GM12878 (cell line): ENCODE measurements at regions not wholly inside any gene's neighbourhood (a gene's known extent, or its start where the extent isn't known, plus 50 kb on each side); places are given as distances from the start of the nearest gene placed in this dataset.

Source experiments
- ATAC-seq: fragments of 200-7000 bp; cut with Tn5 transposase; 3 replicates; pipeline ENCODE4 v1.9.1; 2020; ENCODE audit warnings: mild to moderate bottlenecking, moderate library complexity
- BruUV-seq: library from RNA; stranded (reverse); fragments of 400-500 nt; replicated peaks from 2 replicates; lab custom pipeline; 2021; lab: Mats Ljungman, UMichigan
- CTCF ChIA-PET: fragments of 300-600 bp; sonication (Branson Sonifier 250); formaldehyde crosslinking; extraction: SDS; loops from one replicate; lab custom pipeline; 2021; ENCODE audit warnings: inconsistent platforms; lab: Yijun Ruan, JAX
- POLR2A ChIA-PET: fragments of 350-600 bp; formaldehyde crosslinking; extraction: SDS; loops from one replicate; lab custom pipeline; 2021; ENCODE audit warnings: inconsistent platforms; lab: Charles Lee
- RAD21 ChIA-PET: fragments of 300-600 bp; sonication (Branson Sonifier 250); formaldehyde crosslinking; loops from one replicate; lab custom pipeline; 2023; ENCODE audit warnings: antibody characterized with exemption; ENCODE audit not compliant: unreplicated experiment; lab: Charles Lee
- SMC1A ChIA-PET: fragments of 300-600 bp; sonication (Branson Sonifier 250); formaldehyde crosslinking; loops from one replicate; lab custom pipeline; 2023; ENCODE audit not compliant: unreplicated experiment, uncharacterized antibody; lab: Charles Lee
- DNase-seq: peaks from one replicate; pipeline ENCODE4 v3.0.0-alpha.2; 2011; ENCODE audit warnings: low read depth, low spot score
- FAIRE-seq: peaks from 3 replicates; lab custom pipeline; 2011; peaks lifted over from hg19 to GRCh38; lab: Jason Lieb, UNC
- H2AFZ ChIP-seq: 2 replicates; pipeline ENCODE4 v1.6.0; 2011; ENCODE audit warnings: low read depth, low read length, control low read depth; ENCODE audit not compliant: control insufficient read depth
- H3K27ac ChIP-seq: 2 replicates; pipeline ENCODE4 v1.5.1; 2011; ENCODE audit warnings: control low read depth; ENCODE audit not compliant: control insufficient read depth, insufficient read depth
- H3K27me3 ChIP-seq, 2 experiments: replicated peaks in 1 of 2; 2 replicates each; pipeline versions ENCODE4 v1.6.0 to v1.6.1; 2011; ENCODE audit warnings: low read length in 1 of 2; ENCODE audit not compliant: control insufficient read depth in 2 of 2, insufficient read depth in 2 of 2
- H3K36me3 ChIP-seq, 2 experiments: 2 replicates each; pipeline ENCODE4 v1.5.1; 2011; ENCODE audit warnings: low read length in 1 of 2; ENCODE audit not compliant: control insufficient read depth in 2 of 2, insufficient read depth in 2 of 2
- H3K4me1 ChIP-seq: 2 replicates; pipeline ENCODE4 v1.6.1; 2011; ENCODE audit warnings: mild to moderate bottlenecking, low read length, moderate library complexity, mixed read lengths; ENCODE audit not compliant: control insufficient read depth, insufficient read depth
- H3K4me2 ChIP-seq: 2 replicates; pipeline ENCODE4 v1.6.0; 2011; ENCODE audit warnings: control low read depth; ENCODE audit not compliant: control insufficient read depth, insufficient read depth
- H3K4me3 ChIP-seq: fragments of 200-600 bp; sonication (generic); 2 replicates; pipeline ENCODE4 v1.5.1; 2016
- H3K79me2 ChIP-seq: 2 replicates; pipeline ENCODE4 v1.6.0; 2011; ENCODE audit warnings: low read length; ENCODE audit not compliant: control insufficient read depth, insufficient read depth
- H3K9ac ChIP-seq: 2 replicates; pipeline ENCODE4 v1.8.0; 2011; ENCODE audit warnings: low read length, control low read depth, mixed read lengths; ENCODE audit not compliant: control insufficient read depth, insufficient read depth
- H3K9me3 ChIP-seq: replicated peaks from 3 replicates; pipeline ENCODE4 v1.5.1; 2011; ENCODE audit warnings: mild to moderate bottlenecking, low read length; ENCODE audit not compliant: control insufficient read depth, insufficient read depth
- H4K20me1 ChIP-seq: 2 replicates; pipeline ENCODE4 v1.6.0; 2011; ENCODE audit not compliant: control insufficient read depth, insufficient read depth
- ASH2L ChIP-seq: fragments of 300-600, 200-600 bp; sonication (generic); IDR thresholded peaks from 2 replicates; pipeline ENCODE4 v1.6.1; 2017; ENCODE audit warnings: low read depth, mild to moderate bottlenecking, borderline replicate concordance
- CREB1 ChIP-seq: IDR thresholded peaks from 2 replicates; pipeline ENCODE4 v1.6.1; 2012; ENCODE audit warnings: low read depth, mild to moderate bottlenecking, inconsistent platforms
- ESRRA ChIP-seq: IDR thresholded peaks from 2 replicates; pipeline ENCODE4 v1.6.1; 2012; ENCODE audit warnings: mild to moderate bottlenecking, low read length, improper control_type of control experiment
- HSF1 ChIP-seq: fragments of 150-350 bp; IDR thresholded peaks from 2 replicates; pipeline ENCODE4 v1.6.1; 2014; ENCODE audit warnings: mild to moderate bottlenecking, low read depth, low read length
- KAT2A ChIP-seq: conservative IDR thresholded peaks from 2 replicates; pipeline ENCODE4 v1.6.1; 2011; ENCODE audit warnings: low read depth, low read length; ENCODE audit not compliant: control insufficient read depth
- WGBS: methylation state at CpG from one replicate; pipeline ENCODE4 v1.1.6; 2016; ENCODE audit warnings: low lambda C conversion rate; ENCODE audit not compliant: insufficient replicate concordance, insufficient coverage; ENCODE audit errors: missing lambda C conversion rate; 5-methylcytosine and 5-hydroxymethylcytosine counted together
- in situ Hi-C: fragments of 300-500 bp; cut with MboI; formaldehyde crosslinking; loops from 9 replicates; pipeline ENCODE4 v1.14.3; 2018; ENCODE audit warnings: mixed read lengths
- intact Hi-C: fragments of 100-400 bp; cut with micrococcal nuclease; formaldehyde crosslinking; loops from one replicate; pipeline ENCODE4 v1.14.2; 2022; ENCODE audit not compliant: unreplicated experiment
- TF ChIP-seq, protein P1 (sequence below): fragments of 450-650 bp; IDR thresholded peaks from 2 replicates; pipeline ENCODE4 v1.6.1; 2017; ENCODE audit warnings: low read depth, mild to moderate bottlenecking, moderate library complexity

DNA sequence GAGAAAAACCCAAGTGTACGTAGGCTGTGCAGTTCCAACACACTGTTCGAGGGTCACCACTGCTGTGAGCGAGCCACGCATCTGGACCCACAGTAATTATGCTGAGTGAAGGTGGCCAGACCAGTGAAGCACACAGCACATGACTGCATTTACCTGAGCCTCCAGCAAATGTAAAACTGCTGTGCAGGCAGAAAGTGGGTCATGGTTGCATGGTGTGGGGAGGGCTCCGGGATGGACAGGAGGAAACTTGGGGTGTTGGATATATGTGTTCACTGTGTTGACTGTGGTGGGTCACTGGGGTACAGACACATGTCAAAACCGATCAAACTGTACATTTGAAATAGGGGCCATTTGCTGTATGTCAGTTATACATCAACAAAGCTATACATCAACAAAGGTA is 78.7 kb upstream of the METRNL start:
- no TSS peak for BruUV-seq
- DNase-seq: no peak
- WGBS: 70% methylated on average over 6 of the region's 6 CpGs

More for the DNA sequence above, 78.7 kb upstream of the METRNL start:
- H3K4me2 ChIP-seq: no peak overlapping the region
- H2AFZ ChIP-seq: no peak overlapping the region
- H3K27ac ChIP-seq: no peak overlapping the region
- intact Hi-C loops: no loop called here
- H3K9me3 ChIP-seq: no peaks in the 10 kb centered on the region; the same call in 2 of the 3 replicates
- H3K4me3 ChIP-seq: no peak overlapping the region
- no peaks in the 10 kb centered on the region for H3K79me2 ChIP-seq
- no peaks in the 10 kb centered on the region for H3K4me1 ChIP-seq
- H3K9ac ChIP-seq: no peak overlapping the region
- ChIA-PET POLR2A (no interaction called here), SMC1A (interaction anchor here (0.6 kb wide), 2 partner anchors 47 to 365 kb away, joined by 3 read pairs; no protein-coding TSS in a partner anchor), RAD21 (no interaction called here), CTCF (no interaction called here)
- ATAC-seq (no peak), FAIRE-seq (no peak)
- peaks cover 0 to 2% of the 10 kb centered on the region in 2 experiments; a peak in 1 of 4 replicates for H3K36me3 ChIP-seq
- TF ChIP-seq ASH2L (no peak), CREB1 (no peak), KAT2A (no peak), ESRRA (no peak), HSF1 (no peak)
- TF ChIP-seq, protein P1, sequence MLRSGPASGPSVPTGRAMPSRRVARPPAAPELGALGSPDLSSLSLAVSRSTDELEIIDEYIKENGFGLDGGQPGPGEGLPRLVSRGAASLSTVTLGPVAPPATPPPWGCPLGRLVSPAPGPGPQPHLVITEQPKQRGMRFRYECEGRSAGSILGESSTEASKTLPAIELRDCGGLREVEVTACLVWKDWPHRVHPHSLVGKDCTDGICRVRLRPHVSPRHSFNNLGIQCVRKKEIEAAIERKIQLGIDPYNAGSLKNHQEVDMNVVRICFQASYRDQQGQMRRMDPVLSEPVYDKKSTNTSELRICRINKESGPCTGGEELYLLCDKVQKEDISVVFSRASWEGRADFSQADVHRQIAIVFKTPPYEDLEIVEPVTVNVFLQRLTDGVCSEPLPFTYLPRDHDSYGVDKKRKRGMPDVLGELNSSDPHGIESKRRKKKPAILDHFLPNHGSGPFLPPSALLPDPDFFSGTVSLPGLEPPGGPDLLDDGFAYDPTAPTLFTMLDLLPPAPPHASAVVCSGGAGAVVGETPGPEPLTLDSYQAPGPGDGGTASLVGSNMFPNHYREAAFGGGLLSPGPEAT: no peak
- H4K20me1 ChIP-seq: no peaks in the 10 kb centered on the region
- in situ Hi-C loops: no loop called here
- no peaks in the 10 kb centered on the region for H3K27me3 ChIP-seq
